KMS-11 (cell line): ENCODE measurements at regions not wholly inside any gene's neighbourhood (a gene's known extent, or its start where the extent isn't known, plus 50 kb on each side); places are given as distances from the start of the nearest gene placed in this dataset.

ENCODE experiments used
- H2AFZ ChIP-seq: fragments of 200-600 bp; sonication (generic); 2 replicates; pipeline ENCODE4 v1.6.1; 2016; ENCODE audit warnings: antibody characterized with exemption, mixed run types, low read depth
- H3K27ac ChIP-seq: fragments of 200-600 bp; sonication (generic); 2 replicates; pipeline ENCODE4 v1.6.1; 2016; ENCODE audit warnings: mild to moderate bottlenecking, mixed run types
- H3K27me3 ChIP-seq: fragments of 200-600 bp; sonication (generic); 2 replicates; pipeline ENCODE4 v1.6.1; 2017; ENCODE audit warnings: mild to moderate bottlenecking, low read depth, mixed run types, moderate library complexity; ENCODE audit not compliant: insufficient read depth
- H3K36me3 ChIP-seq: fragments of 200-600 bp; sonication (generic); 2 replicates; pipeline ENCODE4 v1.6.1; 2017; ENCODE audit warnings: mild to moderate bottlenecking, mixed run types; ENCODE audit not compliant: insufficient read depth
- H3K4me1 ChIP-seq: fragments of 200-600 bp; sonication (generic); 2 replicates; pipeline ENCODE4 v1.6.1; 2016; ENCODE audit warnings: mild to moderate bottlenecking, low read depth, mixed run types; ENCODE audit not compliant: poor library complexity, severe bottlenecking
- H3K4me2 ChIP-seq: fragments of 200-600 bp; sonication (generic); 2 replicates; pipeline ENCODE4 v1.7.0; 2016; ENCODE audit warnings: mild to moderate bottlenecking, mixed run types
- H3K4me3 ChIP-seq: fragments of 200-600 bp; sonication (generic); IDR thresholded peaks from 2 replicates; pipeline ENCODE4 v1.6.1; 2017; ENCODE audit warnings: low read depth, low read length, mixed read lengths; ENCODE audit not compliant: insufficient read depth
- H3K79me2 ChIP-seq: fragments of 200-600 bp; sonication (generic); 2 replicates; pipeline ENCODE4 v1.6.1; 2016; ENCODE audit warnings: low read depth, mixed run types; ENCODE audit not compliant: insufficient read depth
- H3K9ac ChIP-seq: fragments of 200-600 bp; sonication (generic); 2 replicates; pipeline ENCODE4 v1.6.1; 2016; ENCODE audit warnings: mild to moderate bottlenecking, mixed run types
- H4K20me1 ChIP-seq: fragments of 200-600 bp; sonication (generic); 2 replicates; pipeline ENCODE4 v1.6.1; 2016; ENCODE audit warnings: mild to moderate bottlenecking, mixed run types; ENCODE audit not compliant: insufficient read depth
- CTCF ChIP-seq: fragments of 200-600 bp; sonication (generic); conservative IDR thresholded peaks from 2 replicates; pipeline ENCODE4 v1.6.1; 2017; ENCODE audit warnings: low read depth, mild to moderate bottlenecking, antibody characterized with exemption, low read length, moderate library complexity, mixed read lengths

DNA sequence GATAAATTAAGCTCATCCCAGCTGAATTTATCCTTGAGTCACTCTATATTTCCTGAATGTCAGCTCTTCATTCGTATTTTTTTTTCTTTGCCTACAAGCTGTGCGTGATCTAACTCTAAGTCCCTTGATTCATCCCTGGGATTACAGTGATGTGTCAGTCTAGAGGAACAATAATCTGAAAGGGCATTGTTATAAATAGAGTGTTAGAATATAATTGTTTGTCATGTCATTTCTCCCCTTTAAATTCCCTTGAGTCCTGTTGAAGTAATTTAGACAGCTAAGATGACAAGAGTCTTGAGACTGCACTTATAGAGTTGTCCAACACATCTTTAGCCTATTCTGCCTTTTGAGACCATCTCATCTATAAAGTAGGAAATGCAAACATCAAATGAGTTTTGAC is 621.8 kb downstream of the ZIC1 start:
- H3K9ac ChIP-seq: no peak overlapping the region
- H3K4me2 ChIP-seq: no peak overlapping the region
- no peak overlapping the region for H3K4me3 ChIP-seq
- H3K27ac ChIP-seq: no peak overlapping the region
- no peaks in the 10 kb centered on the region for H3K79me2 ChIP-seq
- no peak overlapping the region for H2AFZ ChIP-seq
- no peak for TF ChIP-seq CTCF
- no peaks in the 10 kb centered on the region for H3K36me3 ChIP-seq
- H3K4me1 ChIP-seq: no peaks in the 10 kb centered on the region
- H4K20me1 ChIP-seq: no peaks in the 10 kb centered on the region
- no peaks in the 10 kb centered on the region for H3K27me3 ChIP-seq

GRCh38 chr3:148034353-148034752 is 625.2 kb downstream of the ZIC1 start:
- no peak overlapping the region for H3K9ac ChIP-seq
- no peak overlapping the region for H3K4me2 ChIP-seq
- TF ChIP-seq CTCF: no peak
- H3K36me3 ChIP-seq: no peaks in the 10 kb centered on the region
- H3K79me2 ChIP-seq: no peaks in the 10 kb centered on the region
- no peaks in the 10 kb centered on the region for H3K4me1 ChIP-seq
- H4K20me1 ChIP-seq: no peaks in the 10 kb centered on the region
- H3K4me3 ChIP-seq: no peak overlapping the region
- H3K27me3 ChIP-seq: no peaks in the 10 kb centered on the region
- no peak overlapping the region for H3K27ac ChIP-seq
- H2AFZ ChIP-seq: no peak overlapping the region

DNA sequence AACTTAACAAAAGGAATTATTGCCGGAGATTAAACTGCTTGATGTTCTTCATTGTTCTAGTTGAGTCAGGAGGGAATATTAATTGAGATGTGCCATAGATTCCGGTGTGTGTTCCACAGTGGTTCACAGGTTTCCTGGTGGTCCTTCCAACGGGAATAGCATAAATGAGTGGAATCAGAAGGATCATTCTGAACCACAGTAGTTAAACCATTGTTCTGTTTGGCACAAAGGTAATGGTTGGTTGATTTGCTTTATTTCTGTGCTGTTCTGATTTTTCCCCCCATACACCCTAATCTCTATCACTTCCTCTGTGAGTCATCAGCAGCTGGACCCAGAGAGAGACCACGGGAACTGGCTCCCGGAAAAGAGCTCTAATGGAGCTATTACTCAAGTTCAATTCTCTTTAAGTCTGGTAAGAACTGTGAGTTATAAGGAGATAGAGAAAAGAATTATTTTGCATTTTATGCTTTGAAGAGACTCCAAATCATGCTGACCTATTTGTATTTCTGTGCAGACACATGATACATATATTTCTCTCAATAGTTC is 627.2 kb downstream of the ZIC1 start:
- no peak for TF ChIP-seq CTCF
- Histone ChIP-seq H3K36me3 (no peaks in the 10 kb centered on the region), H3K4me2 (no peak overlapping the region), H3K79me2 (no peaks in the 10 kb centered on the region), H3K27ac (no peak overlapping the region), H2AFZ (no peak overlapping the region), H3K27me3 (no peaks in the 10 kb centered on the region), H3K4me3 (no peak overlapping the region), H4K20me1 (no peaks in the 10 kb centered on the region), H3K4me1 (no peaks in the 10 kb centered on the region), H3K9ac (no peak overlapping the region)

- no peaks in the 10 kb centered on the region for H3K36me3 ChIP-seq
- TF ChIP-seq CTCF: no peak
- no peak overlapping the region for H3K4me3 ChIP-seq
- no peak overlapping the region for H2AFZ ChIP-seq
- H3K27ac ChIP-seq: no peak overlapping the region
- no peaks in the 10 kb centered on the region for H3K4me1 ChIP-seq
- H3K79me2 ChIP-seq: no peaks in the 10 kb centered on the region
- H3K27me3 ChIP-seq: no peaks in the 10 kb centered on the region
- H4K20me1 ChIP-seq: no peaks in the 10 kb centered on the region
- no peak overlapping the region for H3K9ac ChIP-seq
- no peak overlapping the region for H3K4me2 ChIP-seq
Observed at GRCh38 chr3:148042663-148043445, 633.7 kb downstream of the ZIC1 start.
